GM12874 (cell line): ENCODE measurements at regions not wholly inside any gene's neighbourhood (a gene's known extent, or its start where the extent isn't known, plus 50 kb on each side); places are given as distances from the start of the nearest gene placed in this dataset.

Experiments
- CTCF ChIP-seq: IDR thresholded peaks from 2 replicates; pipeline ENCODE4 v1.5.1; 2011; ENCODE audit warnings: low read depth, mild to moderate bottlenecking, control low read depth, low read length, moderate library complexity; ENCODE audit not compliant: insufficient read depth

- no peak for TF ChIP-seq CTCF
Measured at GRCh38 chr16:86344881-86345280, 165.4 kb upstream of the FOXF1 start.

- no peak for TF ChIP-seq CTCF
Measured at GRCh38 chr16:86345516-86345915, 164.8 kb upstream of the FOXF1 start.

- TF ChIP-seq CTCF: no peak
Measured at GRCh38 chr16:86346034-86346433, 164.3 kb upstream of the FOXF1 start.

- no peak for TF ChIP-seq CTCF
Measured at GRCh38 chr16:86347090-86347489, 163.2 kb upstream of the FOXF1 start.

- TF ChIP-seq CTCF: no peak
Measured at GRCh38 chr16:86347916-86348555, 162.3 kb upstream of the FOXF1 start.

- no peak for TF ChIP-seq CTCF
Measured at GRCh38 chr16:86349338-86349900, 160.9 kb upstream of the FOXF1 start.

GRCh38 chr16:86350289-86350688, 160.0 kb upstream of the FOXF1 start:
- no peak for TF ChIP-seq CTCF
